ENCODE measurements at regions not wholly inside any gene's neighbourhood (a gene's known extent, or its start where the extent isn't known, plus 50 kb on each side); places are given as distances from the start of the nearest gene placed in this dataset.

GRCh38 chr10:64952042-64952441 lies 1430.8 kb downstream of the REEP3 start:
- no peaks in the 10 kb centered on the region for H3K4me1 ChIP-seq (ENCODE audit: low read length)

DNA sequence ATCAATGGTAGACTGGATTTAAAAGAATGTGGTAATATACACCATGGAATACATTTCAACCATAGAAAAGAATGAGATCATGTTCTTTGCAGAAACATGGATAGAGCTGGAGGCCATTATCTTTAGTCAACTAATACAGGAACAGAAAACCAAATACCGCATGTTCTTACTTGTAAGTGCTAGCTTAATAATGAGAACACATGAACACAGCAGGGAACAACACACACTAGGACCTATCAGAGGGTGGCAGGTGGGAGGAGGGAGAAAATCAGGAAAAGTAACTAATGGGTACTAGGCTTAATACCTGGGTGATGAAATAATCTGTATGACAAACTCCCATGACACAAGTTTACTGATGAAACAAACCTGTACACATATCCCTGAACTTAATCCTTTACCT lies 1435.2 kb downstream of the REEP3 start:
- Histone ChIP-seq H2AFZ (ENCODE audit: low read depth, low read length) (no peak overlapping the region), H3K4me3 (ENCODE audit: low read length) (no peak overlapping the region), H3K4me2 (ENCODE audit: low read length) (no peak overlapping the region), H3K79me2 (ENCODE audit: low read length) (no peaks in the 10 kb centered on the region), H3K36me3 (replicated peaks; ENCODE audit: low read depth, low read length) (no peaks in the 10 kb centered on the region), H3K4me1 (ENCODE audit: low read length) (no peaks in the 10 kb centered on the region), H3K9me3 (ENCODE audit: insufficient read depth, low read length) (no peaks in the 10 kb centered on the region), H4K20me1 (ENCODE audit: insufficient read depth, low read length) (no peaks in the 10 kb centered on the region), H3K27me3 (ENCODE audit: low read depth, low read length) (no peaks in the 10 kb centered on the region), H3K9ac (ENCODE audit: low read length) (no peak overlapping the region), H3K27ac (ENCODE audit: low read length) (no peak overlapping the region)
- TF ChIP-seq, protein P1, sequence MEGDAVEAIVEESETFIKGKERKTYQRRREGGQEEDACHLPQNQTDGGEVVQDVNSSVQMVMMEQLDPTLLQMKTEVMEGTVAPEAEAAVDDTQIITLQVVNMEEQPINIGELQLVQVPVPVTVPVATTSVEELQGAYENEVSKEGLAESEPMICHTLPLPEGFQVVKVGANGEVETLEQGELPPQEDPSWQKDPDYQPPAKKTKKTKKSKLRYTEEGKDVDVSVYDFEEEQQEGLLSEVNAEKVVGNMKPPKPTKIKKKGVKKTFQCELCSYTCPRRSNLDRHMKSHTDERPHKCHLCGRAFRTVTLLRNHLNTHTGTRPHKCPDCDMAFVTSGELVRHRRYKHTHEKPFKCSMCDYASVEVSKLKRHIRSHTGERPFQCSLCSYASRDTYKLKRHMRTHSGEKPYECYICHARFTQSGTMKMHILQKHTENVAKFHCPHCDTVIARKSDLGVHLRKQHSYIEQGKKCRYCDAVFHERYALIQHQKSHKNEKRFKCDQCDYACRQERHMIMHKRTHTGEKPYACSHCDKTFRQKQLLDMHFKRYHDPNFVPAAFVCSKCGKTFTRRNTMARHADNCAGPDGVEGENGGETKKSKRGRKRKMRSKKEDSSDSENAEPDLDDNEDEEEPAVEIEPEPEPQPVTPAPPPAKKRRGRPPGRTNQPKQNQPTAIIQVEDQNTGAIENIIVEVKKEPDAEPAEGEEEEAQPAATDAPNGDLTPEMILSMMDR (IDR thresholded peaks at IDR 0.05; ENCODE audit: low read depth, low read length) = no peak
- TF ChIP-seq EZH2phosphoT487 (IDR thresholded peaks at IDR 0.05; ENCODE audit: low read depth) = no peak

More at GRCh38 chr10:64952042-64952441, 1430.8 kb downstream of the REEP3 start:
- no peak overlapping the region for H3K27ac ChIP-seq (ENCODE audit: low read length)
- H3K27me3 ChIP-seq (ENCODE audit: low read depth, low read length) = no peaks in the 10 kb centered on the region
- H2AFZ ChIP-seq (ENCODE audit: low read depth, low read length) = no peak overlapping the region
- no peaks in the 10 kb centered on the region for H3K79me2 ChIP-seq (ENCODE audit: low read length)
- H3K4me2 ChIP-seq (ENCODE audit: low read length) = no peak overlapping the region
- no peak overlapping the region for H3K9ac ChIP-seq (ENCODE audit: low read length)
- H3K9me3 ChIP-seq (ENCODE audit: insufficient read depth, low read length) = no peaks in the 10 kb centered on the region
- no peak for TF ChIP-seq EZH2phosphoT487 (IDR thresholded peaks at IDR 0.05; ENCODE audit: low read depth)
- TF ChIP-seq, protein P1 (IDR thresholded peaks at IDR 0.05; ENCODE audit: low read depth, low read length) = no peak
- H3K4me3 ChIP-seq (ENCODE audit: low read length) = no peak overlapping the region
- H4K20me1 ChIP-seq (ENCODE audit: insufficient read depth, low read length) = no peaks in the 10 kb centered on the region
- H3K36me3 ChIP-seq (replicated peaks; ENCODE audit: low read depth, low read length) = no peaks in the 10 kb centered on the region

DNA sequence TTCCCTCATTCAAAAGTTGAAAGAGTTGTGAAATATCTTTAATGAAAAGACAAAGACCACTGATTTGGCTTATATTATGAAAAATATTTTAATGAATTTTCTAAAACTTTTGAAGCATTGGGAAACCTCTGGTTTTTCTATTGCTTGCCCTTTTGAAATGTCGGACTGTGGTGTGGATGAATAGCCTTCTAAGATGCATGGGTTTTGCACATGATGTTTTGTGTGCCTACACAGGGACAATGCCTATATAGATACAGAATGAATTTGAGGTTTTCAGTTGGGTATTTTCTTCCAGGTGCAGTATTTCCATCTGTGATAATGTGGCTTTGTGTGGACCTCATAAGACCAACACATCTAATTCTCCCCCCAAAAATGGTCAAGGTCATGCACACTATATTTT lies 1437.9 kb downstream of the REEP3 start:
- H3K79me2 ChIP-seq (ENCODE audit: low read length) = no peaks in the 10 kb centered on the region
- H4K20me1 ChIP-seq (ENCODE audit: insufficient read depth, low read length) = no peaks in the 10 kb centered on the region
- no peaks in the 10 kb centered on the region for H3K27me3 ChIP-seq (ENCODE audit: low read depth, low read length)
- H3K9ac ChIP-seq (ENCODE audit: low read length) = no peak overlapping the region
- H3K9me3 ChIP-seq (ENCODE audit: insufficient read depth, low read length) = no peaks in the 10 kb centered on the region
- H3K27ac ChIP-seq (ENCODE audit: low read length) = no peak overlapping the region
- H3K4me1 ChIP-seq (ENCODE audit: low read length) = no peaks in the 10 kb centered on the region
- TF ChIP-seq, protein P1 (IDR thresholded peaks at IDR 0.05; ENCODE audit: low read depth, low read length) = no peak
- no peak for TF ChIP-seq EZH2phosphoT487 (IDR thresholded peaks at IDR 0.05; ENCODE audit: low read depth)
- no peak overlapping the region for H3K4me3 ChIP-seq (ENCODE audit: low read length)
- no peak overlapping the region for H3K4me2 ChIP-seq (ENCODE audit: low read length)
- H3K36me3 ChIP-seq (replicated peaks; ENCODE audit: low read depth, low read length) = no peaks in the 10 kb centered on the region
- no peak overlapping the region for H2AFZ ChIP-seq (ENCODE audit: low read depth, low read length)

- no peaks in the 10 kb centered on the region for H3K9me3 ChIP-seq (ENCODE audit: insufficient read depth, low read length)
- no peak overlapping the region for H3K4me3 ChIP-seq (ENCODE audit: low read length)
- no peak for TF ChIP-seq EZH2phosphoT487 (IDR thresholded peaks at IDR 0.05; ENCODE audit: low read depth)
- TF ChIP-seq, protein P1 (IDR thresholded peaks at IDR 0.05; ENCODE audit: low read depth, low read length) = no peak
- no peak overlapping the region for H3K4me2 ChIP-seq (ENCODE audit: low read length)
- no peaks in the 10 kb centered on the region for H3K27me3 ChIP-seq (ENCODE audit: low read depth, low read length)
- H3K36me3 ChIP-seq (replicated peaks; ENCODE audit: low read depth, low read length) = no peaks in the 10 kb centered on the region
- H2AFZ ChIP-seq (ENCODE audit: low read depth, low read length) = no peak overlapping the region
- no peaks in the 10 kb centered on the region for H4K20me1 ChIP-seq (ENCODE audit: insufficient read depth, low read length)
- H3K9ac ChIP-seq (ENCODE audit: low read length) = no peak overlapping the region
- H3K79me2 ChIP-seq (ENCODE audit: low read length) = no peaks in the 10 kb centered on the region
- H3K4me1 ChIP-seq (ENCODE audit: low read length) = no peaks in the 10 kb centered on the region
- no peak overlapping the region for H3K27ac ChIP-seq (ENCODE audit: low read length)
These were observed 1438.7 kb downstream of the REEP3 start for GRCh38 chr10:64959883-64960282.
